Trophoblast cell (in vitro differentiated cells and primary cell): ENCODE measurements at regions not wholly inside any gene's neighbourhood (a gene's known extent, or its start where the extent isn't known, plus 50 kb on each side); places are given as distances from the start of the nearest gene placed in this dataset.

Source experiments
- DNase-seq, 2 donors: peaks; one replicate each; pipeline ENCODE4 v3.0.0-alpha.2; 2016
- H2AFZ ChIP-seq: 2 replicates; pipeline ENCODE4 v1.6.1; 2013; ENCODE audit warnings: low read length, moderate library complexity, mild to moderate bottlenecking; ENCODE audit not compliant: insufficient read depth, poor library complexity
- H2AK5ac ChIP-seq: 2 replicates; pipeline ENCODE4 v1.6.1; 2013; ENCODE audit warnings: mild to moderate bottlenecking, low read length
- H2BK120ac ChIP-seq: 2 replicates; pipeline ENCODE4 v1.6.1; 2013; ENCODE audit warnings: low read length, mild to moderate bottlenecking, moderate library complexity; ENCODE audit not compliant: insufficient read depth, poor library complexity
- H2BK12ac ChIP-seq: 2 replicates; pipeline ENCODE4 v1.6.1; 2013; ENCODE audit warnings: mild to moderate bottlenecking, low read length, moderate library complexity
- H2BK5ac ChIP-seq: 2 replicates; pipeline ENCODE4 v1.6.1; 2013; ENCODE audit warnings: low read length, low read depth, moderate library complexity, mild to moderate bottlenecking; ENCODE audit not compliant: poor library complexity
- H3K14ac ChIP-seq: 2 replicates; pipeline ENCODE4 v1.6.1; 2013; ENCODE audit warnings: mild to moderate bottlenecking, low read length
- H3K18ac ChIP-seq: 2 replicates; pipeline ENCODE4 v1.6.1; 2013; ENCODE audit warnings: mild to moderate bottlenecking, low read length
- H3K23ac ChIP-seq: 2 replicates; pipeline ENCODE4 v1.6.1; 2013; ENCODE audit warnings: low read length
- H3K27ac ChIP-seq: 2 replicates; pipeline ENCODE4 v1.5.1; 2013; ENCODE audit warnings: low read depth, mild to moderate bottlenecking, inconsistent platforms, low read length, moderate library complexity
- H3K27me3 ChIP-seq: 2 replicates; pipeline ENCODE4 v1.6.1; 2013; ENCODE audit warnings: inconsistent platforms, mild to moderate bottlenecking, low read length, moderate library complexity; ENCODE audit not compliant: insufficient read depth
- H3K36me3 ChIP-seq, 2 experiments: 1 replicate in 1 of 2; 2 replicates in 1 of 2; pipeline ENCODE4 v1.6.1; 2013; ENCODE audit warnings: low read length in 2 of 2, mild to moderate bottlenecking in 2 of 2, moderate library complexity in 1 of 2; ENCODE audit not compliant: insufficient read depth in 2 of 2, control insufficient read depth in 1 of 2
- H3K4ac ChIP-seq: 2 replicates; pipeline ENCODE4 v1.6.1; 2013; ENCODE audit warnings: low read depth, mild to moderate bottlenecking, low read length, moderate library complexity
- H3K4me1 ChIP-seq, 2 experiments: 1 replicate in 1 of 2; 2 replicates in 1 of 2; pipeline ENCODE4 v1.6.1; 2013; ENCODE audit warnings: low read length in 2 of 2, mild to moderate bottlenecking in 2 of 2, moderate library complexity in 1 of 2; ENCODE audit not compliant: insufficient read depth in 2 of 2, control insufficient read depth in 1 of 2
- H3K4me2 ChIP-seq: 2 replicates; pipeline ENCODE4 v1.6.1; 2013; ENCODE audit warnings: inconsistent platforms, mild to moderate bottlenecking, low read length, moderate library complexity
- H3K4me3 ChIP-seq: 2 replicates; pipeline ENCODE4 v1.5.1; 2013; ENCODE audit warnings: mild to moderate bottlenecking, low read depth, low read length, inconsistent platforms
- H3K79me1 ChIP-seq: one replicate; pipeline ENCODE4 v1.6.1; 2013; ENCODE audit warnings: low read length
- H3K79me2 ChIP-seq: 2 replicates; pipeline ENCODE4 v1.6.1; 2013; ENCODE audit warnings: low read length, mild to moderate bottlenecking; ENCODE audit not compliant: control insufficient read depth, insufficient read depth, poor library complexity
- H3K9ac ChIP-seq: 2 replicates; pipeline ENCODE4 v1.6.1; 2013; ENCODE audit warnings: mild to moderate bottlenecking, low read length
- H3K9me3 ChIP-seq: 2 replicates; pipeline ENCODE4 v1.6.1; 2013; ENCODE audit warnings: low read depth, mild to moderate bottlenecking, control low read depth, inconsistent platforms, low read length; ENCODE audit not compliant: insufficient read depth
- H4K12ac ChIP-seq: 2 replicates; pipeline ENCODE4 v1.6.1; 2013; ENCODE audit warnings: low read depth, mild to moderate bottlenecking, low read length, moderate library complexity
- H4K8ac ChIP-seq: 2 replicates; pipeline ENCODE4 v1.6.1; 2013; ENCODE audit warnings: low read depth, mild to moderate bottlenecking, low read length, moderate library complexity
- H4K91ac ChIP-seq: one replicate; pipeline ENCODE4 v1.6.1; 2013; ENCODE audit warnings: low read depth, mild to moderate bottlenecking, low read length, moderate library complexity
- WGBS: extraction: QIAGEN DNeasy Blood & Tissue Kit; methylation state at CpG from one replicate; pipeline ENCODE4 v1.1.7; 2013; ENCODE audit warnings: missing lambda C conversion rate; ENCODE audit not compliant: insufficient read length, insufficient coverage; ENCODE audit errors: extremely low coverage; 5-methylcytosine and 5-hydroxymethylcytosine counted together

- H3K79me2 ChIP-seq, result no peaks in the 10 kb centered on the region
- H4K8ac ChIP-seq, result no peak overlapping the region
- no peak overlapping the region for H3K27ac ChIP-seq
- no peak overlapping the region for H2BK5ac ChIP-seq
- no peaks in the 10 kb centered on the region for H3K4me1 ChIP-seq
- H2AFZ ChIP-seq, result no peak overlapping the region
- no peaks in the 10 kb centered on the region for H3K27me3 ChIP-seq
- H3K4ac ChIP-seq, result no peak overlapping the region
- H2BK120ac ChIP-seq, result no peak overlapping the region
- H4K12ac ChIP-seq, result no peak overlapping the region
- no peak overlapping the region for H3K9ac ChIP-seq
- WGBS, result no CpG with 5 or more reads among the region's 25 CpGs
- no peak overlapping the region for H2AK5ac ChIP-seq
- no peaks in the 10 kb centered on the region for H3K36me3 ChIP-seq
- H3K4me2 ChIP-seq, result no peak overlapping the region
- no peak overlapping the region for H2BK12ac ChIP-seq
- H3K9me3 ChIP-seq, result peaks cover 3% of the 10 kb centered on the region
- no peak overlapping the region for H3K14ac ChIP-seq
- H3K23ac ChIP-seq, result no peak overlapping the region
- H3K18ac ChIP-seq, result no peak overlapping the region
- no peaks in the 10 kb centered on the region for H3K79me1 ChIP-seq
- no peak overlapping the region for H3K4me3 ChIP-seq
- no peak overlapping the region for H4K91ac ChIP-seq
- DNase-seq, result no peak
Observed at GRCh38 chr22:48803948-48804810, 1023.5 kb downstream of the BRD1 start.

GRCh38 chr22:48803171-48803947, 1024.3 kb downstream of the BRD1 start:
- H3K18ac ChIP-seq, result no peak overlapping the region
- no peak overlapping the region for H3K27ac ChIP-seq
- H3K36me3 ChIP-seq, result no peaks in the 10 kb centered on the region
- H2AFZ ChIP-seq, result no peak overlapping the region
- no peak overlapping the region for H3K4me2 ChIP-seq
- H3K23ac ChIP-seq, result no peak overlapping the region
- H3K79me2 ChIP-seq, result no peaks in the 10 kb centered on the region
- H3K9me3 ChIP-seq, result no peaks in the 10 kb centered on the region
- H3K4me3 ChIP-seq, result no peak overlapping the region
- no peaks in the 10 kb centered on the region for H3K4me1 ChIP-seq
- no CpG with 5 or more reads among the region's 19 CpGs for WGBS
- no peak overlapping the region for H2BK12ac ChIP-seq
- no peak overlapping the region for H3K14ac ChIP-seq
- no peak overlapping the region for H4K8ac ChIP-seq
- H3K79me1 ChIP-seq, result no peaks in the 10 kb centered on the region
- no peaks in the 10 kb centered on the region for H3K27me3 ChIP-seq
- no peak overlapping the region for H2BK120ac ChIP-seq
- no peak overlapping the region for H2AK5ac ChIP-seq
- no peak overlapping the region for H4K12ac ChIP-seq
- H2BK5ac ChIP-seq, result no peak overlapping the region
- no peak overlapping the region for H3K9ac ChIP-seq
- no peak overlapping the region for H4K91ac ChIP-seq
- no peak overlapping the region for H3K4ac ChIP-seq
- no peak for DNase-seq

- no peak overlapping the region for H2AK5ac ChIP-seq
- no peaks in the 10 kb centered on the region for H3K4me1 ChIP-seq
- no peaks in the 10 kb centered on the region for H3K79me1 ChIP-seq
- H3K79me2 ChIP-seq, result no peaks in the 10 kb centered on the region
- WGBS, result no CpG with 5 or more reads among the region's 19 CpGs
- H3K14ac ChIP-seq, result no peak overlapping the region
- no peak overlapping the region for H4K91ac ChIP-seq
- no peak overlapping the region for H3K23ac ChIP-seq
- DNase-seq, result no peak
- H3K4me2 ChIP-seq, result no peak overlapping the region
- H3K4me3 ChIP-seq, result no peak overlapping the region
- no peak overlapping the region for H3K27ac ChIP-seq
- no peak overlapping the region for H4K12ac ChIP-seq
- H2BK5ac ChIP-seq, result no peak overlapping the region
- H2AFZ ChIP-seq, result no peak overlapping the region
- no peak overlapping the region for H3K4ac ChIP-seq
- no peak overlapping the region for H3K9ac ChIP-seq
- no peak overlapping the region for H2BK12ac ChIP-seq
- H3K36me3 ChIP-seq, result no peaks in the 10 kb centered on the region
- H3K27me3 ChIP-seq, result no peaks in the 10 kb centered on the region
- H4K8ac ChIP-seq, result no peak overlapping the region
- H3K9me3 ChIP-seq, result no peaks in the 10 kb centered on the region
- H3K18ac ChIP-seq, result no peak overlapping the region
- H2BK120ac ChIP-seq, result no peak overlapping the region
Observed at GRCh38 chr22:48802576-48802975, 1025.1 kb downstream of the BRD1 start.

- no peak overlapping the region for H3K14ac ChIP-seq
- H4K8ac ChIP-seq, result no peak overlapping the region
- no peak overlapping the region for H3K9ac ChIP-seq
- H3K4me3 ChIP-seq, result no peak overlapping the region
- no peak overlapping the region for H3K23ac ChIP-seq
- no peak overlapping the region for H2BK12ac ChIP-seq
- no peak overlapping the region for H4K91ac ChIP-seq
- no peak overlapping the region for H4K12ac ChIP-seq
- H2AFZ ChIP-seq, result no peak overlapping the region
- H2BK5ac ChIP-seq, result no peak overlapping the region
- H3K79me2 ChIP-seq, result no peaks in the 10 kb centered on the region
- no peak overlapping the region for H3K4me2 ChIP-seq
- no peak overlapping the region for H2BK120ac ChIP-seq
- no peaks in the 10 kb centered on the region for H3K4me1 ChIP-seq
- H3K79me1 ChIP-seq, result no peaks in the 10 kb centered on the region
- no peak overlapping the region for H2AK5ac ChIP-seq
- H3K4ac ChIP-seq, result no peak overlapping the region
- WGBS, result 100% methylated on average over 3 of the region's 14 CpGs
- no peak for DNase-seq
- H3K36me3 ChIP-seq, result no peaks in the 10 kb centered on the region
- no peak overlapping the region for H3K18ac ChIP-seq
- H3K27ac ChIP-seq, result no peak overlapping the region
- H3K9me3 ChIP-seq, result no peaks in the 10 kb centered on the region
- no peaks in the 10 kb centered on the region for H3K27me3 ChIP-seq
Observed at GRCh38 chr22:48800886-48801607, 1026.6 kb downstream of the BRD1 start.
